GM18508 (cell line): ENCODE measurements at regions not wholly inside any gene's neighbourhood (a gene's known extent, or its start where the extent isn't known, plus 50 kb on each side); places are given as distances from the start of the nearest gene placed in this dataset.
"Not testable (repeated sequence)": the region's sequence is repeated elsewhere in the genome, so short reads cannot be mapped to it uniquely, and the experiment has no call there.

Source experiments
- ATAC-seq: cut with Tn5 transposase; IDR thresholded peaks from one replicate; pipeline ENCODE4 v1.9.1; 2021; ENCODE audit warnings: moderate number of reproducible peaks; ENCODE audit not compliant: insufficient read depth, unreplicated experiment

DNA sequence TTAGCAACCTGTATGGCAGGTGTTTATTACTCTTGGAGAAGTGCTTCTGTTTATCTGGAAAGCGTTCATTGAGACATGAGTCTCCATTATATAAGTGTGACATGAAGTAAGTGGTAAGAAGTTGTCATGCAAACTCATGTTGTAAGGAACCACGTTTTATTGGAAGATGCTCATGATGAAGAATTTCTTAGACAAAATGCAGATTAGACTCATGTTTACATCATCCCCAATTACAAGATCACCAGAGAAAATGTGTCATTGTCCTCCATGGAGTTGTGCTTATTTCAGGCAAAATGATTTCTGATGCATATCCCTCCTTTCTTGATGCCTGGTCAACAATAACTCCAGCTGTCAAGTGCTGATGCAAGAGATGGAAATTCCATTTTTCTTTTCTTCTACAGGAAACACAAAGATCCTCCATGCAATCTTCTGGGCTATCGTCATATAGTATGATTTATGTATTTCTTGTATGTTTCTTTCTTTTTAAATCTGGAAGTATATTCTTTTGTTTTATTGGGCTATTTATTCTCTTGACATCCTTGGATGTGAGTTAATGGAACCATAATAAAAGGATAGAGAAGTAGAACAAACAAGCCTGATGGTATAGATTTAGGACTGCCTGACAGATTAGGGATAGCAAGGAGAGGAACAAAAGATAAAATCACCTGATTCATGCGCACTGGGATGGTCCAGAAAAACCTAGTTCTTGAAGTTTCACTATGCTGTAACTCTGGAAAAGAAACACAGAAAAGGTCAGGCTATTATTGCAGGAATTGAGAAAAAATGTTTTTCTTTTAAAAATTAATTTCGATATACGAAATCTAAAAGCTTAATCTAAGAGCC lies 50.7 kb upstream of the DIAPH3 start:
- no peak for ATAC-seq

DNA sequence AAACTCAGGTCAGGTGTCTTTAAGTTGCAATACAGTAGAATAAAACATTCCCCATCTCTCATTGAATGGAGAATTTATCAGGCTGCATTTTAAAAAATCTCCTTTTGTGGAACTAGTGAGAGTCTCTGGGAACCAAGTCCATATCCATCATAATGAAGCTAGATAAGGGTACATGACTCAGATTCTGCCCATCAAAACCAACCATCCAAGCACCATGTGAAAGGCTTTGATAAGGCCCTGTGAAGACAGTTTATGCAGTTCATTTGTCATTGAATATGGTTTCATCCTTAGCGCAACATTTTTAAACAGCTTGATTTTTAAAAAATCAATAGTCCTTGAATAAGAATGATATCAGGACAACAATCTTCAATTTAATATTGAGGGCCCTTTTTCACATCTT lies 56.3 kb upstream of the DIAPH3 start:
- no peak for ATAC-seq

DNA sequence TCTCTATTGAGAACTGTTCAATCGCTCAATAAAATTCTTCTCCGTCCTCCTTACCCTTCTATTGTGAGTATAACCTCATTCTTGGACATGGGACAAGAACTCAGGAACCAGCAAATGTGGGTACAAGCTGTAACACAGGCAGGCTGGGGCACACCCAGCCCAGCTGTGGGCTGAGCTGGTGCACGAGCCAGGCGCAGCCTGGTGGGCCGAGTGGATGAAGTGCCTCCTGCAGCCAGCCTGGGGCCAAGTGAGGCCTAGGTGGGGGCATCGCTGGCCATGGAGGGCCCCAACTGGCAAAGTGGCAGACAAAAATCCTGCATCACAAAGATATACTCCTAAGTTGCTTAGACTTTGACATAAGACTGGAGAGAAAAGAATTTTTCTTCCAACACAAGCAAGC lies 57.9 kb upstream of the DIAPH3 start:
- ATAC-seq, result no peak

DNA sequence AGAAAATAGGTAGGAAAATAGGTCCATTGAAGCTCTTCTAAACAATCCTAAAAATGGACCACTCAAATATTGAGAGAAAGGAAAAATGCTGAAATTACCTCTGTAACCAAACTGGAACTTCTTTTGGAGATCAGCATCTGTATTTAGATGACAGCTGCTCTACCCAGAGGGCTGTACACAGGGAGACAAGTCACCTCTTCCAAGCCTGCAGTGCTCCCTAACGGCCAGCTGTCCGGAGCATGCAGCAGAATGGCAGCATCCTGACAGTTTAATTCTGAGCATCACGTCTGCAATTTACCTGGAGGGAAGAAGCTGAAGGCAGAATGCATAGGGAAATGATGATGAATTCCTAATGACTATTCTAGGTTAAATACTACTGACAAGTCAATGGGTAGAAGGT lies 62.8 kb upstream of the DIAPH3 start:
- no peak for ATAC-seq

DNA sequence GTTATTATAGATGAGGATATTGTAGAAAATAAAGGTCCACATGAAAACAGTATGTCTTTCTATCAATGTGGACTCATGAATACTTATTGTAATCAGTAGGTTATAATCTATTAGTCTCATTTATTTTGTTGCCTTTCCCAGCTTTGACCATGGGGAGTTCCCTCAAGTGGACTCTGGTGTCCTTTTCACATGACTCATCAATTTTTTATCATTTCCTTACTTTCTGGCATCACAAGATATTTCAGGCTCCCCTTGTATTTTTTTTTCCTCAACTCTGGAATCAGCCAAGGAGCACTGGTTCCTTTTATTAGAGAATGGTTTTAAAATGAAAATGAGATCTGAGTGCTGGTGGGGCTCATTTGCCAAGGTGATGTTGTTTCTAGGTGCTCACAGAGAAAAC lies 63.4 kb upstream of the DIAPH3 start:
- ATAC-seq, result no peak

DNA sequence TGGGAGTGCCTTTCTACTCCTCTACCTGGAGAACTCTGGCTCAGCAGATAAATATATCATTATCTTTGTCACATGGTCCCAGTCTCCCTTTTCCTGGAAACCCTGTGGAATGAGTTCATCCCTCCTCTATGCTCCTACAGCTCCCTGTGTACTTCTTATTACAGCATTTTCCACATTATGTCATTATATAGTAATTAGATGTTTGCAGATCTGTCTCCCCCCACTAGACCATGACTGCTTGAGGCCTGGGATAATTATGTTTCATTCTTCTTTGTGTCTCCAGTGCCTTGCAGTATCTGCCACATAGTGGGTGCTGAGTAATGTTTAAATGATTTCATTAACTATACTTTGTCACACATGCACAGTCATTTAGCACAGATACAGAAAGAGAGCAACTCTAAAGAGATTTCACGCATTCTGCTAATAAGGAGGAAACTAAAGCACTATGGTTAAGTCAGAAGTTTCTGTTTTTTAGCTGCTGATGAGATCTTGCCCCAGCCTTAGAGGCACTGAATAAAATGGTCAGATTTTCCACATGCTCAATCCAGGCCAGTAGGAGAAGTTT lies 66.1 kb upstream of the DIAPH3 start:
- ATAC-seq, result no peak

DNA sequence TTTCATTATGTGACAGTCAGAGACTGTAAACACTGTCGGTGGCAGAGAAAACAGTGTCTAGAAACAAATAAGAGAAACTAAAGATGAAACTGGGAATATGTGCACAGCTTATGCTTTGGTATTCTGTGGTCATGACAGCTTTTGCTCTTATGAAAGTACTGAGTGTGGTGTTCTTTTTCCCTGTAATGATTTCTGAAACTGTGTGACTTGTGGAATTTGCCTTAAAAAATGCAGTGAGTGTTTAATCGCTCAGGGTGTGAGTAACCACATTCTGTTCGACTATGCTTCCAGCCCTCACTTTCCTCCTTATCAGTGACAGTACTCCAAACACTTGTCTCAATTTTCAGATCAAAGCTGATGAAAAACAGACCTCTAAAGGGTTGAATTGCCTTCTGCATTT lies 66.9 kb upstream of the DIAPH3 start:
- ATAC-seq, result peak; percentile 60

DNA sequence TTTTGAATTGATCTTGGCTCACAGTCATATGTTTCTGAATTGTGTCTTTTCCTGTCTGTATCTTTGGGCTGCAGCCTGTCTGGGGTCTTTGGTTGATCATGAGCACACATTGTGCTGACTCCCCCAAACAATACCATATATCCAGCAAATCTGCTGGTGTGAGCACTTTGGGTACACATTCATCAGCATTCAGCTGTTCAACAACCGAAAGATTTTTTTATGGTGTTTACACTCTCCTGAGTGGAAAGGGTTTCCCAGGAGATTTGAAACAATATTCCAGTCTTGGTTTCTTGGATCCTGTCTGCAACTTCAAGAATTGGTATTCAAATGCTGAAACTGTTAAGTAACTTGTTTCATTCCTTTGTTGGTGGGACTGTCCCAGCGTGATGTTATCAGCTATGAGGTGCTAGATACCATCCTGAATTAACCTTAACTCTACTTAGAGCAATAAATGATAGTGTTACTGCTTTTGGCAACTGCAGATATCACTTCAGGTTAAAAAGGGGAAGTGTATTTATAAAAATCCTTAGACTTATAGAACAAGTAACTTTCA lies 78.4 kb upstream of the DIAPH3 start:
- ATAC-seq, result no peak

DNA sequence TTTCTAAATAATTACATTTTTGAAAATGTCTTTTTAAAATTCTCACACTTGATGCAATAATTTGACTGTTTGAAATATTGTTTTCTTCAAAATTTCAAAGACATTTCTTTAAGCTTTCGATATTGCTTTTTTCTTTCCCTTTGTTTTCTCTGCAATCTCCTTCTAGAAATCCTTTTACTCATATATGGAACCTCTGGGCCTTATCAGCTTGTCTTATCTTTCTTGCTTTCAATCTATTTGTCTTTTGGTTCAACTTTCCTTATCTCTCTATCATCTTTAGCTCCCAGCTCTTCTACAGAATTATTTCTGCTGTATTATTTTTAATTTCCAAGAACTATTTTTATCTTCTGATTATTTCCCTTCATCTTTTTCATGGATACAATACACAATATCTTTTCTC lies 80.7 kb upstream of the DIAPH3 start:
- ATAC-seq, result no peak

DNA sequence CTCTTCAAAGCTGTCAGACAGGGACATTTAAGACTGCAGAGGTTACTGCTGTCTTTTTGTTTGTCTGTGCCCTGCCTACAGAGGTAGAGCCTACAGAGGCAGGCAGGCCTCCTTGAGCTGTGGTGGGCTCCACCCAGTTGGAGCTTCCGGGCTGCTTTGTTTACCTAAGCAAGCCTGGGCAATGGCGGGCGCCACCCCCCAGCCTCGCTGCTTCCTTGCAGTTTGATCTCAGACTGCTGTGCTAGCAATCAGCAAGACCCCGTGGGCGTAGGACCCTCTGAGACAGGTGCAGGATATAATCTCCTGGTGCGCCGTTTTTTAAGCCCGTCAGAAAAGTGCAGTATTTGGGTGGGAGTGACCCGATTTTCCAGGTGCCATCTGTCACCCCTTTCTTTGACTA lies 87.7 kb upstream of the DIAPH3 start:
- ATAC-seq, result not testable (repeated sequence)

DNA sequence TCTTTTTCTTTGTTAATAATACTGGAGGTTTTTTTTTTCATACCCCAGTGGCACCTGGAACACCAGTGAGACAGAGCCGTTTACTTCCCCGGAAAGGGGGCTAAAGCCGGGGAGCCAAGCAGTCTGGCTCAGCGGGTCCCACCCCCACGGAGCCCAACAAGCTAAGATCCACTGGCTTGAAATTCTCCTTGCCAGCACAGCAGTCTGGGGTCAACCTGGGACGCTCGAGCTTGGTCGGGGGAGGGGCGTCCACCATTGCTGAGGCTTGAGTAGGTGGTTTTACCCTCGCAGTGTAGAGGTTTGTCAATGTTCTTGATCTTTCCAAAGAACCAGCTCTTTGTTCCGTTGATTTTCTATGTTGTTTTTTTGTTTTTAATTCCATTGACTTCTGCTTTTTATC lies 94.6 kb upstream of the DIAPH3 start:
- ATAC-seq, result no peak

DNA sequence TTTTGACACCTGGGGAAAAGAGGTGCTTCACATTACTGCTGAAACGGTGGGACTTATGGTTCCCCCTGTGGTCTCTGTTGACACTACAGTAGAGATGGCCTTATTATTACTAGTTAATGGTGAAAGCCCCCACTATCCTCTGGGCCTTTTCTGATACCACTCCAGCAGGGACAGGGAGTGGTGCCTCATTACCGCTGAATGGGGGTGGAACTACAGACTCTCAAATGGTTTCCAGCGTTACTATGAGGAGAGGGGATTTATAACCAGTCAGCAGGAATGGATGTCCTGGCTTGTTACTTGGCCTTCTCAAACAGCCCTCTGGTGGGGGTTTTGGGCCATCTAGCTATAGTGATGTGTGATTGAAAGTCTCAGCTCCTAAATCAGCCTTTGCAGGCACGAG lies 96.7 kb upstream of the DIAPH3 start:
- no peak for ATAC-seq

DNA sequence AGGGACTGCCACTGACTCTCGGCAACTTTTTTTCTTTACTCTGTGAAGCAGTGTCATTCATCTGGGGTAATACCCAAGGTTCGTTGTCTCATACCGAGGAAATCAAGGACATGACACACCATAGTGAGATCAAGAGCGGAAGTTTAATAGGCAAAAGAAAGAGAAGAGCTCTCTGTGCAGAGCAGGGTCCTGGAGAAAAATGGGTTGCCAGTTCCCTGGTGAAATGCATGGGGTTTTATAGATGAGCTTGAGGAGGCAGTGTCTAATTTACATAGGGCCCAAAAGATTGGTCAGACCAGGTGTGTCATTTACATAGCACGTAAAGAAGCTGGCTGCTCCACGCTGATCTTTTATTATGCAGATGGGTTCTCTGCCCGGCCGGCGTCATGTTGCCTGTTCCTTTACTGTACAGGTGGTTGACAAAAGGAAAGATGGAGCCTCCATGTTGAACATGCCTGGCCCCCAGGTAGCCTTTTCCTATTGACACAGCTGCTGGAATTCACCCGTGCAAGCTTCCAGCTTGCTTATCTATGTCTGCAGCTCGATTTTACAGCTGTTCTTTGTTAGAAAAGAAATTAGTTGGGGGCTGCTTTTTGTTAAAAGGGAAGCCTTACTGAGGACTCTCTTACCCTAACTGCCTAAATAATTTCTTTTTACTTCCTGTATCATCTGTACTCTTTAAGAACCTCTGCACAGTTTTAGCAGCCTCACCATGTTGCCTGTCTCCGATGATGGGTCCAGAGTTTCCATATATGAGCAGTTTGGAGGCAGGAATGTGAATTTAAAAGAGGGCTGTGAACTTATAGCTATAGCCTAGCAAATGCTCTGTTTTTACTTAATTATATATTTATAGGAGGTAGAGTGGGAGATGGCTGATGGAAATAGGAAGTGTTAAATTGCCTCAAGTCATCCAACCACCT lies 98.0 kb upstream of the DIAPH3 start:
- no peak for ATAC-seq

DNA sequence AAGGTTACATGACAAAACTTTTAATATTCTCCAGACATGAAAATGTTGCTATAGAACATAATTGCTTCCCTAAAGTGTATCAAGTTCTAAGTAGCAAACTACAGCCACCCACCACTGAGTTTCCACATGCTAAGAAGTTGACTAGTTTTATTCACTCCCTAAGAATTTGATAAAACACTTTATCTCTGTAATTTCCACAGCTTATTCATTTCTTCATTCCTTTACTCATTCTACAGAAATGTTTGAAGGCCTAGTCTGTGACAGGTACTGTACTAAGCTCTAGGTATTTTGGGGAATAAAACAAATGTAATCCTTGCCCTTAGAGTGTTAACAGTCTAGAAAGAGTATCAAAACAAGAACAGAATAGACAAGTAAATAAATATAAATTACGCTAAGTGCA lies 101.8 kb upstream of the DIAPH3 start:
- ATAC-seq, result no peak

DNA sequence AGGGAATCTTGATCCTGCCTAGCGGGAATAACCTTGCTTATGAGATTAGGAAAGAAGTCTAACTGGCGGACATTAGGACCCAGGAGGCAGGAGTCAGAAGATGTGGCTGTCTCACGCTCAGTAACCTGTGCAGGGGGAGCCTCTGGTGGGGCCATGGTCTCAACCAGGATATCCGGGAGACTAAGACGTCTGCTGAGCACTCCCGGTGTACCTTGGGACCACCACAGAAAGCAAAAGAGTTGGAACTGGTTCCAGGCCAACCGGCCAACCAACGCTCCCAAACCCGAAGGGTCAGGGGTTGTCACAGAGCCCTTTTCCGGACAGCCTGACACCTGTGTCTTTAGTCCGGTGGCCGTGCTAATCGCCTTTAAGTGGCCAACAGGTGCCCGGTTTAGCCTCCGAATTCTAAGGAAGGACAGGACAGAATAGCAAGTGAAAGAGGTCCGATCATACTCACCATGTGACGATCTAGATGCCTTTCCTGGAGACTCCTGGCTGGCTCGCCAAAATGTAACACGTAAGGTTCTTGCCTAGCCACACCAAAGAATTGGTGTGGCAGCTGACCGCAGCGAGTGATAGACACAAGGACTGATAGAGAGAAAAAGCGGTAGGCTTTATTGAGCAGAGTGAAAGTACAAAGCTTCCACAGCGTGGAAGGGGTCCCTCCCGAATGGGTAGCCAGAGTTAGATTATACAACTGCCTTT lies 103.9 kb upstream of the DIAPH3 start:
- ATAC-seq, result no peak

DNA sequence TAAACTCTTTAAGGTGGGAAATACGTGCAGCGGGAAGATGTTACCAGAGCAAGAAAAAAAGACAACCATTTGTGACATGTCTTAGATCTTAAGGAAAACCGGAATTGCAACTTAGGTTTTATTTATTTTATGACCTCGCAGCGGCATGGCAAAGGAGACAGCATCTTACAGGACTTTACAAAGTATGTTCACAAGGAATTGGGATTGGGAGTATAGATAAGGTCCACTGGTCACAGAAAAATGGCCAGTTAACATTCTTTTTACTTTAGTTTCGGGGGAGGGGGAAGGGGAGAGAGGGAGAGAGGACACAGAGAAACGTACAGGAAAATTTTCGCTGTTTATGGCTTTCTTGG lies 104.5 kb upstream of the DIAPH3 start:
- no peak for ATAC-seq

DNA sequence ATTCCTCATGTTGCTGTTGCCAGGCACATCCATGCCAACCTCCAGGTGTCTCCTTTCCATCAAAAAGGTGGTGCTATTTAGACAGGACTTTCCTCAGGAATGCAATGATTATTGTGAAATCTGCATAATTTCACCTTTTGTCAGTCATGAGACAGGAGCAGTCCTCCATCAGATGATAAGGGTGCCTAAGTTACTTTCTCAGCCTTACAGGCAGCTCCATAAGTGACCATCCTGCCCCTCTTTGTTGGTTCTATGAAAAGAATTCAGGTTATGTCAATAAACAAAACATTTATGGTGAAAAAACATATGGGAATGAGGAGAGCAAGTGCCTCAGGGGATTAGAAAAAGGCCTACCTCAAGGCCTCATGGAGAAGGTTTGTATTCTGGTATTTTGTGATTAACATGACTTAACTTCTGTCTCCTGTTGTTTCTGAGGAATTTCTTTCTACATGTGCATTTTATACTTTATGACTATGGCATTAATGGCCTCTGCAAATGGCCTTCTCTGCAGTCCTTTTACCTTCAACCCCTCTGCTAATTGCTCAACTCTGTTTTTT lies 110.3 kb upstream of the DIAPH3 start:
- ATAC-seq, result no peak

DNA sequence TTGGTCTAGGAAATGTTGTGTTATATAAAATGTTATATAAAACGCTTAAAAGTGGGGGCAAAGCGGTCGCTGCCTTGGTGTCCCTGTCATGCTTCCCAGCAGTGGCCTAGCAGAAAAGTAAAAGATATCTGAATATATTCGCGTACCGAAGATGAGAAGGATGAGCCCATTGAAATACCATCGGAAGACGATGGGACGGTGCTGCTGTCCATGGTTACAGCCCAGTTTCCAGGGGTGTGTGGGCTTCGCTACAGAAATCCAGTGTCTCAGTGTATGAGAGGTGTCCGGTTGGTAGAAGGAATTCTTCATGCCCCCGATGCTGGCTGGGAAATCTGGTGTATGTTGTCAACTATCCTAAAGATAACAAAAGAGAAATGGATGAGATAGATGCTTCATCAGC lies 110.9 kb upstream of the DIAPH3 start:
- ATAC-seq, result no peak

DNA sequence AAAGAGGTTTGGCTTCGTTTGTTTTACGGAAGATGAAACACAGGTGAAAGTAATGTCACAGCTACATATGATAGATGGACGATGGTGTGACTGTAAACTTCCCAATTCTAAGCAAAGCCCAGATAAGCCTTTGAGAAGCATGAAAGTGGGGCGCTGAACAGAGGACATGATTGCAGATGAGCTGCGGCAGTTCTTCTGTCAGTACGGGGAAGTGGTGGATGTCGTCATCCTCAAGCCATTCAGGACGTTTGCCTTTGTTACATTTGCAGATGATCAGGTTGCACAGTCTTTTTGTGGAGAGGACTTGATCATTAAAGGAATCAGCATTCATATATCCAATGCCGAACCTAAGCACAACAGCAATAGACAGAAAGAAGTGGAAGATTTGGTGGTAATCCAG lies 111.5 kb upstream of the DIAPH3 start:
- no peak for ATAC-seq

DNA sequence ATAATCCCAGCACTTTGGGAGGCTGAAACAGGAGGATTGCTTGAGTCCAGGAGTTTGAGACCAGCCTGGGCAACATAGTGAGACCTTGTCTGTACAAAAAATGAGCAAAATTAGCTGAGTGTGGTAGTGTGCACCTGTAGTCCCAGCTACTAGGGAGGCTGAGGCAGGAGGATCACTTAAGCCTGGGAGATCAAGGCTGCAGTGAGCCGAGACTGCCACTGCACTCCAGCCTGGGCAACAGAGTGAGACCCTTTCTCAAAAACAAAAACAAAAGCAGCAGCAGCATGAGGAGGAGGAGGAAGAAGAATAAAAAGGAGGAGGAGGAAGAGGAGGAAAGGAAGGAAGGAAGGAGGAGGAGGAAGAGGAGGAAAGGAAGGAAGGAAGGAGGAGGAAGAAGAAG lies 116.5 kb upstream of the TDRD3 start:
- ATAC-seq, result not testable (repeated sequence)
